HEK293 (cell line): ENCODE measurements at regions not wholly inside any gene's neighbourhood (a gene's known extent, or its start where the extent isn't known, plus 50 kb on each side); places are given as distances from the start of the nearest gene placed in this dataset.

Source experiments
- ZNF138 ChIP-seq: fragments of 450-650 bp; formaldehyde crosslinking; IDR thresholded peaks from 2 replicates; pipeline ENCODE4 v1.5.1; 2016; ENCODE audit warnings: missing biosample characterization, missing genetic modification characterization, borderline replicate concordance
- ZNF24 ChIP-seq: fragments of 450-650 bp; formaldehyde crosslinking; IDR thresholded peaks from 2 replicates; pipeline ENCODE4 v1.5.1; 2016; ENCODE audit warnings: missing biosample characterization, missing genetic modification characterization
- ZNF302 ChIP-seq: fragments of 450-650 bp; formaldehyde crosslinking; IDR thresholded peaks from 2 replicates; pipeline ENCODE4 v1.5.1; 2016; ENCODE audit warnings: missing biosample characterization, missing genetic modification characterization, low read depth
- ZNF510 ChIP-seq: fragments of 450-650 bp; formaldehyde crosslinking; IDR thresholded peaks from 2 replicates; pipeline ENCODE4 v1.5.1; 2018; ENCODE audit warnings: mild to moderate bottlenecking, missing genetic modification characterization, missing biosample characterization; ENCODE audit not compliant: insufficient replicate concordance
- ZNF571 ChIP-seq: fragments of 450-650 bp; formaldehyde crosslinking; IDR thresholded peaks from 2 replicates; pipeline ENCODE4 v1.5.0; 2017; ENCODE audit warnings: missing biosample characterization, missing genetic modification characterization
- ZNF600 ChIP-seq: fragments of 450-650 bp; formaldehyde crosslinking; IDR thresholded peaks from 2 replicates; pipeline ENCODE4 v1.5.1; 2016; ENCODE audit warnings: missing biosample characterization, missing genetic modification characterization
- TF ChIP-seq, protein P1 (sequence below): fragments of 450-650 bp; formaldehyde crosslinking; IDR thresholded peaks from 2 replicates; pipeline ENCODE4 v1.5.1; 2016; ENCODE audit warnings: missing biosample characterization, missing genetic modification characterization

DNA sequence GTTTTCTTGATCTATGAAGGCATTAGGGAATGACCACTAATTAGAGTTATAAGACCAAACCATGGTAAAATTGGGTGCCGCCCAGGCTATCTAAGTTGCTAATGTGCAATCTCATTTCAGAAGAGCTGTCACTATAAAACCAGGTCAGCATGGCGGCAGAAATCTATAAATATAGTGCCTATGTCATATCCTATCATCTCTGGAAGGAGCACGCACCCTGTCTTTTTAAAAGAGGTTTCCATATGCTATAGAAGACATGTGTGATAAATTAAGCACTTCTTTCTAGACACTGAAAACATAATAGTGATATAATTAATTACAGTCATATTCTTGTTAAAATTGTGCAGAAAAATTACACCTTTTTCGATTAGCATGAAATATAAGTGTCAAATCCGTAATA lies 152.0 kb upstream of the MDFIC2 start:
- TF ChIP-seq, protein P1, sequence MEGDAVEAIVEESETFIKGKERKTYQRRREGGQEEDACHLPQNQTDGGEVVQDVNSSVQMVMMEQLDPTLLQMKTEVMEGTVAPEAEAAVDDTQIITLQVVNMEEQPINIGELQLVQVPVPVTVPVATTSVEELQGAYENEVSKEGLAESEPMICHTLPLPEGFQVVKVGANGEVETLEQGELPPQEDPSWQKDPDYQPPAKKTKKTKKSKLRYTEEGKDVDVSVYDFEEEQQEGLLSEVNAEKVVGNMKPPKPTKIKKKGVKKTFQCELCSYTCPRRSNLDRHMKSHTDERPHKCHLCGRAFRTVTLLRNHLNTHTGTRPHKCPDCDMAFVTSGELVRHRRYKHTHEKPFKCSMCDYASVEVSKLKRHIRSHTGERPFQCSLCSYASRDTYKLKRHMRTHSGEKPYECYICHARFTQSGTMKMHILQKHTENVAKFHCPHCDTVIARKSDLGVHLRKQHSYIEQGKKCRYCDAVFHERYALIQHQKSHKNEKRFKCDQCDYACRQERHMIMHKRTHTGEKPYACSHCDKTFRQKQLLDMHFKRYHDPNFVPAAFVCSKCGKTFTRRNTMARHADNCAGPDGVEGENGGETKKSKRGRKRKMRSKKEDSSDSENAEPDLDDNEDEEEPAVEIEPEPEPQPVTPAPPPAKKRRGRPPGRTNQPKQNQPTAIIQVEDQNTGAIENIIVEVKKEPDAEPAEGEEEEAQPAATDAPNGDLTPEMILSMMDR, result no peak
- TF ChIP-seq ZNF600 (tag by site-specific recombination), result no peak
- no peak for TF ChIP-seq ZNF302 (tag by site-specific recombination)
- TF ChIP-seq ZNF24 (tag by site-specific recombination), result no peak
- TF ChIP-seq ZNF138 (tag by site-specific recombination), result no peak
- TF ChIP-seq ZNF571 (tag by site-specific recombination), result no peak
- no peak for TF ChIP-seq ZNF510
